GM21737 (cell line): ENCODE measurements at regions not wholly inside any gene's neighbourhood (a gene's known extent, or its start where the extent isn't known, plus 50 kb on each side); places are given as distances from the start of the nearest gene placed in this dataset.
"Not testable (repeated sequence)": the region's sequence is repeated elsewhere in the genome, so short reads cannot be mapped to it uniquely, and the experiment has no call there.

Source experiments
- ATAC-seq: cut with Tn5 transposase; IDR thresholded peaks from one replicate; pipeline ENCODE4 v1.9.1; 2021; ENCODE audit warnings: mild to moderate bottlenecking, moderate library complexity; ENCODE audit not compliant: unreplicated experiment

DNA sequence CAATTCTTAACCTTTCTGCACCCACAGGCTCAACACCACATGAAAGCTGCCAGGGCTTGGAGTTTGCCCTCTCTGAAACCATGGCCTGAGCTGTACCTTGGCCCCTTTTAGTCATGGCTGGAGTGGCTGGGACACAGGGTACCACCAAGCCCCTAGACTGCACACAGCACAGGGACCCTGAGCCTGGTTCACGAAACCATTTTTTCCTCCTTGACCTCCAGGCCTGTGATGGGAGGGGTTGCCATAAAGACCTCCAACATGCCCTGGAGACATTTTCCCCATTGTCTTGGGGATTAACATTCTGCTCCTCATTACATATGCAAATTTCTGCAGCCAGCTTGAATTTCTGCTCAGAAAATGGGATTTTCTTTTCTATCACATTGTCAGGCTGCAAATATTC is 113.4 kb downstream of the XPNPEP1 start:
- ATAC-seq: not testable (repeated sequence)

DNA sequence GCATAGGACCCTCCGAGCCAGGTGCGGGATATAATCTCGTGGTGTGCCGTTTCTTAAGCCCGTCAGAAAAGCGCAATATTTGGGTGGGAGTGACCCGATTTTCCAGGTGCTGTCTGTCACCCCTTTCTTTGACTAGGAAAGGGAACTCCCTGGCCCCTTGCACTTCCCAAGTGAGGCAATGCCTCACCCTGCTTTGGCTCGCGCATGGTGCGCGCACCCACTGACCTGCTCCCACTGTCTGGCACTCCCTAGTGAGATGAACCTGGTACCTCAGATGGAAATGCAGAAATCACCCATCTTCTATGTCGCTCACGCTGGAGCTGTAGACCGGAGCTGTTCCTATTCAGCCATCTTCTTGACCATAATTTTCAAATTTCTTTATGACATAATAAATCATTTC is 122.1 kb downstream of the XPNPEP1 start:
- not testable (repeated sequence) for ATAC-seq

GRCh38 chr10:109790647-109791046 is 132.7 kb downstream of the XPNPEP1 start:
- ATAC-seq: no peak

GRCh38 chr10:109784236-109784635 is 139.1 kb downstream of the XPNPEP1 start:
- no peak for ATAC-seq

GRCh38 chr10:109783286-109783685 is 140.0 kb downstream of the XPNPEP1 start:
- no peak for ATAC-seq

DNA sequence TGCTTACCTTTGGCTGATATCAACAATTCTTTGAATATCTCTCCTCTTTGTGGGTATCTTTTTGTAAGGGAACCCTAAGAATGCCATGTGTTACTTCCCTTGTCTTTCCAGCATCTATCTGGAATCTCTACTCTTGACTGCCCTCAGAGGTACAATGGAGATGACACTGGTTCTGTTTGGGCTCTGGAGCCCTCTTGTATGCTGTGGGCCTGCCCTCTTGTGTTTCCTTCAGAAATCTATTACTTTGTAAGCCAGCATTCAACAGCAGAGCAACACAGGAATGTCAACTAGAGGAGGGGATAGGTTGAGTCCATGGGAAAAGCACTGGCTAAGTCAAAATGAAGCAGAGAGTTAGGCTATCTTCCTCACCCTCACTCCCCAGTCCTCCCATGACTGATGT is 142.3 kb downstream of the XPNPEP1 start:
- ATAC-seq: no peak

- no peak for ATAC-seq
Measured at GRCh38 chr10:109778993-109779392, 144.3 kb downstream of the XPNPEP1 start.

GRCh38 chr10:109774121-109774440 is 149.2 kb downstream of the XPNPEP1 start:
- ATAC-seq: peak; percentile 17

- peak; percentile 57 for ATAC-seq
Measured at GRCh38 chr10:109773288-109774120, 149.8 kb downstream of the XPNPEP1 start.

DNA sequence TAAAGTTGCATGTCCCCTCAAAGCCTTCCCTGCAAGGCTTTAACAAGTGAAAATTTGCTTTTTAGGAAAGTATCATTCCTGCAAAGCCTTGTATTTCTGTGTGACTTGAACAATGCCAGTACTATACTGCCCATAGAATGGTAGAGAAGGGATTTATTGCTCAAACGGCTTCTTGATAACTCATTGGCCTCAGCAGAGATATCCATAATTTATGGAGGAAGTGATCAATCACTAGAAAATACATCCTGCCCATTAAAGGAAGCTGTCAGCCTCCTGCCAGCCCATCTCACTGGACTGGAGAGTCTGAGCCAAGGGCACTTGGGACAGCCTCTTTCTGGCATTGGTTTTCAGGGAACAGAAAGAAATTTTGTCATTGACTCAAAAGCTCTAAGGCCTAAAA is 152.6 kb downstream of the XPNPEP1 start:
- no peak for ATAC-seq

DNA sequence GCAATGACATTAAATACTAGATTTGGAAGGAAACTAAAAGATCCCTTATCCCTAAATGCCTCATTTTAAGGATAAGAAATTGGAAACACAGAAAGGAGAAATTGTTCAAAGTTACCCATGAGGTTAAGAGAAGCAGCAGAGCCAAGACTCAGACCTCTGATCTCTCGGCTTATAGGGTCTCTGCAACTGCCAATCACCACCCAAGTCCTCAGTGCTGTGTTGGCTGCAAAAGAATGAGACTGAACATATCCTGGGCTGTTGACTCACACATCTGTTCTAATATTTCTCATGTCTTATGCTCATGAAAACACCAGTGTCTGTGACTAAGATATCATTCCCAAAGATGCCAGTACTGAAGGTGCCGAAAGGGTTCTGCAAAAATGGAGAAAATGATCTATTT is 153.3 kb downstream of the XPNPEP1 start:
- ATAC-seq: no peak

DNA sequence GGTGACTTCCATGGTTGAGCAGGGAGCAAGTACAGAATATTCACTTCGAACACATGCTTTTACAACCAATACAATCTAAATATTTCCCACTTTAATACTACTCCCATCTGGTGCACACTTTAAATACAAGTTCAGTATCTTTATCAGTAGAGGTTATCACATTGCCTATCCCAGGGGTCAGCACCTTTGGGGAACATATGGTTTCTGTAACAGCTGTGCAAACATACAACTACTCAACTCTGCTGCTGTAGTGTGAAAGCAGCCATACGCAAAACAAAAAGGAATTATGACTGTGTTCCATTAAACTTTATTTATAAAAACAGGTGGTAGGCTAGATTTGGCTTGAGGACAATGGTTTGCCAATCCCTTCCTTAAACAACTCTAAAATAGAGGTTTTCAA is 157.5 kb downstream of the XPNPEP1 start:
- ATAC-seq: no peak

DNA sequence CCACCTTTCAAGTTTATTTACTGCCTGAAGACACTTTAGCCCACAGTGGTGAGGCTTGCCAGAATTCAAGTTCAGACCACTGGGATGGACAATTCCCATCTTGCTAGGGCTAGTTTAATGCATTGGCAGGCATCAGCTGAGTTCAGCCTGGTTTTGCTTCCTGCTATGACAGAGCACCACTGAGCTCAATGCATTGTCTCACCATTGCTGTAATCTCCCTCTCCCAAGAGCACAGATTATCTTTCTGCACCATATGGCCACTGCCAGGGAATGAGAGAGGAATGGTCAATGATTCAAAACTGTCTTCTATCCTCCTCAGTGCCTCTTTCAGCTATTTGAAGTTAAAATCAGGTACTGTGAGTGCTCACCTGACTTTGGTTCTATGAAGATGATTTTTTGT is 160.8 kb downstream of the XPNPEP1 start:
- no peak for ATAC-seq

GRCh38 chr10:109757670-109758069 is 165.6 kb downstream of the XPNPEP1 start:
- not testable (repeated sequence) for ATAC-seq

- ATAC-seq: no peak
Measured at GRCh38 chr10:109746861-109747260, 176.4 kb downstream of the XPNPEP1 start.

DNA sequence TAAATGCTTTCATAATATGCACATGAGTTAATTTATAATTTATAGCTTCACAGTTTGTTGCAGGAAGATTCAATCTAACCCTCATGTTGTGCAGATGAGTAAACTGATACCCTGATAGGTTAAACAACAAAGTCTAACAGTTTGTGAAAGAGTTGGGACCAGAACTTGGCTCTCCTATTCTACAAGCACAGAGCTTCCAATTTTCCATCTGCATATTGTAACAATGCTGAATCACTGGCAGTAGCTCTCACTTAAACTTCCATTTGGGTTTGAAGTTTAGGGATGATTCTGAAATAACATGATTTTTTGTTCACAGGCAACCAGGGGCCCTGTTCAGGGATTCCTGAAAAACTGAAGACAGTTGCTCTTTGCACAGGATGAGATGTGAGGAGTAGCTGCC is 179.3 kb downstream of the XPNPEP1 start:
- no peak for ATAC-seq

DNA sequence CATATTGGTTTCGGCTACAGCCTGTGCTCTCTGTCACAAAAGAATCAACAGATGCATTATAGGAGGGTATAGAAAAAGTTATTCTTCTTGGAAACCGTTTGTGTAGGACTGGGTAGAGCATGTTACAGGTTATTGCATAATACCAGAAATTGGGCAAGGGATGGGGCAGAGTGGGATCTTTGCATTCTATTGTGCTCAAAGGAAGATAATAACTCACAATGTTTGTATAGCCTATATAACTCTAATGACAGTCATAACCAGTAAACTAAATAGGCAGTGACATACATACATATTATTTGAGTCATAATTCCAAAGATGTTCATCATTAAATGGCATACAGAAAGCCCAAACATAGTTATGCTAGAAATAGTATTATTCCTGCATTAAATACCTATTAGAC is 179.7 kb downstream of the XPNPEP1 start:
- ATAC-seq: no peak

DNA sequence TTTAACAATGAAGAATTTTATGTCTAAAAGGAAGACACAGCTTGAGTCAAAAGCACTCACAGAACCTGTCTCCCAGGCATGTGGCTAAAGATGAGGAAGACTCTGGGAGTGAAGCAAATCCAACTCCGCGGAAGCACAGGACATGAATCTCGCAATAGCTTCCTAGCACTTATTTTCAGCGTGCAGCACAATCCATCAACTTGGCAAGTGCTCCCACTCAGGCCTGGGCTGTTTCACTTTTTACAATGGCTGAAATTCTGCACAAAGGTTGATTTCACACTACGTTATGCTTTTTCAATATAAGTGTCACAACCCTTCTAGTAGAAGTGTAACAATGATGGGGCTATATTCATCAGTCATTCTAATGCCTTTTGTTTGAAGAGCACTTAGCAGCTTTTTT is 180.2 kb downstream of the XPNPEP1 start:
- ATAC-seq: no peak

GRCh38 chr10:109741712-109742111 is 181.6 kb downstream of the XPNPEP1 start:
- no peak for ATAC-seq

DNA sequence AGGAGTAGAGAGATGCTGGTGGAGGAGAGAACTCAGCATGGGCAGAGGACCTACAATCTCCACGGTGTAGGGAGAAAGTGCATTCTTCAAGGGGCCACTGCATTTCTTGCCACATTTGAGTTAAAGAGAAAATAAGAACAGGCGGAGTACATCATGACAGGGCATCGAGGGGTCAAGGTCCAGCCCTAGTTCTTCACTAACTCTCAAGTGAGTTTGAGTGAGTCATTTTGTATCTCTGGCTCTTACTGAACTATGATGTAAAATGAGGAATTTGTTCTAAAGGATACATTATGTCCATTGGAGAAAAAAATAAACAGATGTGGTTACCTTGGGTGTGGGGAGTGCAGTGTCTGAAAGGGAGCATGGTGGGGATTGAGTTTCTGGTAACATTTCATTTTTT is 182.9 kb downstream of the XPNPEP1 start:
- no peak for ATAC-seq

- no peak for ATAC-seq
Measured at GRCh38 chr10:109737626-109738025, 185.7 kb downstream of the XPNPEP1 start.

DNA sequence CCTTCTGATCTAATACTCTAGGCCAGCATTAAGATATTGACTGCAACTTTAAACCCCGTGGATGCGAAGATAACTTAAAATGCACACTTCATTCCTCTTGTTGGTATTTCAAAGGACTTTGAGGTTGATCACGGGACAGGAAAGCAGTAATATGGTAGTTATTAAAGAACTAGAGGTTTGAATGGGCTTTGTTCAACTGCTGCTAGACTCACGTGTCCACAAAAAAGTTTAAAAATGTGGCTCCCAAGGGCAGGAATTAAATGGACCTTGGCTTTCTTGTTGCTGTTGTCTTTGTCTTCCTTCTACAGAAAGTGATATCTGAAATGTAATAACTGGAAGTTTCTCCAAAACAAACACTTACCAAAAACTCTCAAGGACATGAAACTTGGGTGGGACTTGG is 186.3 kb downstream of the XPNPEP1 start:
- ATAC-seq: no peak

DNA sequence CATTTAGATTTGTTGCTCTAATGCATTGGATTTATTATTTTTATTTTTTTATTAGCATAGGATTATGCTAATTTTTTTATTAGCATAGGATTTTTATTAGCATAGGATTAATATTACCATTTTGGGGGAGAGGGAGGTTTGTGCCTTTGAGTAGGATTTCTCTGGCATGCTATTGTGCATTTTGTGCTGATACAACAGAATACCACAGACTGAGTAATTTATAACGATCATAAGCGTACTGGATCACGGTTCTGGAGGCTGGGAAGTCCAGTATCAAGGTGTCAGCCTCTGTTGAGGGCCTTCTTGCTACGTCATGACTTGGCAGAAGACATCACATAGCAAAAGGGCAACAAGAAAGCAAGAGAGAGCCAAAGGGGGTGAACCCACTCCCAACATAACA is 187.5 kb downstream of the XPNPEP1 start:
- no peak for ATAC-seq
